HL-60 (cell line): ENCODE measurements at regions not wholly inside any gene's neighbourhood (a gene's known extent, or its start where the extent isn't known, plus 50 kb on each side); places are given as distances from the start of the nearest gene placed in this dataset.

ENCODE experiments used
- DNase-seq, 2 experiments: peaks; one replicate each; pipeline ENCODE4 v3.0.0-alpha.2; 2010 to 2020; ENCODE audit warnings: low read depth in 1 of 2, low spot score in 1 of 2
- H3K27ac ChIP-seq: fragments of 250-450 bp; sonication (Bioruptor Pico); replicated peaks from 2 replicates; pipeline ENCODE4 v1.5.1; 2020; ENCODE audit warnings: mild to moderate bottlenecking, moderate library complexity
- H3K27me3 ChIP-seq: fragments of 250-450 bp; sonication (Bioruptor Pico); 2 replicates; pipeline ENCODE4 v1.5.1; 2021; ENCODE audit warnings: mild to moderate bottlenecking, moderate library complexity; ENCODE audit not compliant: insufficient read depth, poor library complexity, severe bottlenecking
- H3K4me3 ChIP-seq: replicated peaks from 2 replicates; pipeline ENCODE4 v1.5.1; 2011; ENCODE audit warnings: mild to moderate bottlenecking, control low read depth, low read length; ENCODE audit not compliant: insufficient read depth
- CTCF ChIP-seq: IDR thresholded peaks from one replicate; pipeline ENCODE4 v1.5.1; 2011; ENCODE audit warnings: low read length, control low read depth, inconsistent platforms; ENCODE audit not compliant: insufficient read depth
- GABPA ChIP-seq: IDR thresholded peaks from 2 replicates; pipeline ENCODE4 v1.6.1; 2012; ENCODE audit warnings: low read depth
- REST ChIP-seq: IDR thresholded peaks from 2 replicates; pipeline ENCODE4 v1.6.1; 2012; ENCODE audit warnings: low read depth; ENCODE audit not compliant: insufficient replicate concordance
- SPI1 ChIP-seq: IDR thresholded peaks from 2 replicates; pipeline ENCODE4 v1.6.1; 2012; ENCODE audit warnings: low read depth, mild to moderate bottlenecking, borderline replicate concordance

GRCh38 chr11:95545116-95545875 is 244.3 kb downstream of the FAM76B start:
- H3K27me3 ChIP-seq = no peaks in the 10 kb centered on the region
- no peak overlapping the region for H3K4me3 ChIP-seq
- no peak overlapping the region for H3K27ac ChIP-seq
- no peak for DNase-seq
- TF ChIP-seq SPI1 = no peak

DNA sequence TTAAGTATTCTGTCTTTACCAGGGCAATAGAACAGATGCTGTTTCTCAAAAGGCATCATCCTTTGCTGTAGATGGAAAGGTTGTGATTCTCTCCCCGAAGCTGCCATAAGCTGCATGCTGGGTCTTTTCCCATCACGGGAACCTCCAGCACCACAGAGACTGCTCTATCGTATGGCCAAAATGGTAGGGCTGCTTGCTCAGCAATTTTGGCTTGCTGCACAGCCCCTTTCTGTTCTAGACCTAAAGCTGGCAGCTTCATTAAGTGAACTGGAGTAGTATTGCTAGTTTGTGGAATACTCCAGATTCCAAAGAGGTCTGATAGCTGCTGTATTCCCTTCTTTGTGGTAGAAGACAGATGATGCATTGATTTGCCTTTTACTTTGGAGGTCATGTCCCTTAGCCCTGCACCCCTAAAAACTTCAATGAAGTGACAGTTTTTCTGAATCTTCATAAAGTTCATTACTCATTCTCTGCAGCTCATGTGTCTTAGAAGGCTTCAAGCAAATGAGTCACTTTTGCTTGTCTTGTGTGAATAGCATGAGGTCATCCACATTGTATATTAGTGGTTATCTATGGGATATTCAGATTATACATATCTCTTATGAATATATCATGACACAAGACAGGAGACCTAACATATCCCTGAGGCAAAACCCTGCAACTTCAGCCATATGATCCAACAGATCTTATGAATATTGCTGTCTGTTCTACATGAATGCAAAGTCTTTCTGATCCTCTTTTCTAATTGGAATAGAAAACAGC is 245.3 kb downstream of the FAM76B start:
- Histone ChIP-seq H3K4me3 (no peak overlapping the region), H3K27me3 (no peaks in the 10 kb centered on the region), H3K27ac (no peak overlapping the region)
- no peak for DNase-seq
- TF ChIP-seq REST = no peak
- TF ChIP-seq SPI1 = no peak
- TF ChIP-seq GABPA = no peak

GRCh38 chr11:95542868-95543551 is 246.6 kb downstream of the FAM76B start:
- TF ChIP-seq REST = no peak
- no peak for TF ChIP-seq CTCF
- DNase-seq = no peak
- no peaks in the 10 kb centered on the region for H3K27me3 ChIP-seq
- no peak overlapping the region for H3K27ac ChIP-seq
- no peak overlapping the region for H3K4me3 ChIP-seq

- Histone ChIP-seq H3K4me3 (no peak overlapping the region), H3K27ac (no peak overlapping the region), H3K27me3 (no peaks in the 10 kb centered on the region)
- TF ChIP-seq GABPA (no peak), REST (no peak), CTCF (no peak)
- DNase-seq = no peak
Observed at GRCh38 chr11:95541715-95542114, 247.9 kb downstream of the FAM76B start.
